GM12873 (cell line): ENCODE measurements at regions not wholly inside any gene's neighbourhood (a gene's known extent, or its start where the extent isn't known, plus 50 kb on each side); places are given as distances from the start of the nearest gene placed in this dataset.

Experiments
- TF ChIP-seq, protein P1 (sequence below): IDR thresholded peaks from 2 replicates; pipeline ENCODE4 v1.5.1; 2012; ENCODE audit warnings: low read depth, mild to moderate bottlenecking, moderate library complexity, low read length, control low read depth; ENCODE audit not compliant: insufficient read depth; ENCODE audit errors: missing control alignments

GRCh38 chr11:15534266-15534665, 419.5 kb downstream of the INSC start:
- TF ChIP-seq, protein P1, sequence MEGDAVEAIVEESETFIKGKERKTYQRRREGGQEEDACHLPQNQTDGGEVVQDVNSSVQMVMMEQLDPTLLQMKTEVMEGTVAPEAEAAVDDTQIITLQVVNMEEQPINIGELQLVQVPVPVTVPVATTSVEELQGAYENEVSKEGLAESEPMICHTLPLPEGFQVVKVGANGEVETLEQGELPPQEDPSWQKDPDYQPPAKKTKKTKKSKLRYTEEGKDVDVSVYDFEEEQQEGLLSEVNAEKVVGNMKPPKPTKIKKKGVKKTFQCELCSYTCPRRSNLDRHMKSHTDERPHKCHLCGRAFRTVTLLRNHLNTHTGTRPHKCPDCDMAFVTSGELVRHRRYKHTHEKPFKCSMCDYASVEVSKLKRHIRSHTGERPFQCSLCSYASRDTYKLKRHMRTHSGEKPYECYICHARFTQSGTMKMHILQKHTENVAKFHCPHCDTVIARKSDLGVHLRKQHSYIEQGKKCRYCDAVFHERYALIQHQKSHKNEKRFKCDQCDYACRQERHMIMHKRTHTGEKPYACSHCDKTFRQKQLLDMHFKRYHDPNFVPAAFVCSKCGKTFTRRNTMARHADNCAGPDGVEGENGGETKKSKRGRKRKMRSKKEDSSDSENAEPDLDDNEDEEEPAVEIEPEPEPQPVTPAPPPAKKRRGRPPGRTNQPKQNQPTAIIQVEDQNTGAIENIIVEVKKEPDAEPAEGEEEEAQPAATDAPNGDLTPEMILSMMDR, result no peak

DNA sequence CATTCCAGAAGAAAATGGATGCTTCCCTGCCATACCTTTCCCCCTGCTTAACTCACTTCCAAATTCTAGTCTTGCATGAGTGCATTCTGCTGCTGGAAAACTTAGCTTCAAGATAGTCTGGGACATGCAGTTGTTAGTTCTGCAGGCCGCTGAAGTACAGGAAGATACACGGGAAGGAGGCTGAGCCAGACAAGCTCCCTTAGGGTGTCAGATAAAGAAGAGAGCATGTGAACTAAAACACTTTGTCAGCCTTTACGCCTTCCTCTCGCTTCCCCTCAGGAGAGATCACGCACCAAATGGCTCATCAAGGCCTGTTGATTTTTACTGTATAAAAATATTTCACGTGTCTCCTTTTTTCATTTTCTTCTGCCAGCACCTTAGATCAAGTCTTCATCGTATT, 420.7 kb downstream of the INSC start:
- TF ChIP-seq, protein P1, result no peak

DNA sequence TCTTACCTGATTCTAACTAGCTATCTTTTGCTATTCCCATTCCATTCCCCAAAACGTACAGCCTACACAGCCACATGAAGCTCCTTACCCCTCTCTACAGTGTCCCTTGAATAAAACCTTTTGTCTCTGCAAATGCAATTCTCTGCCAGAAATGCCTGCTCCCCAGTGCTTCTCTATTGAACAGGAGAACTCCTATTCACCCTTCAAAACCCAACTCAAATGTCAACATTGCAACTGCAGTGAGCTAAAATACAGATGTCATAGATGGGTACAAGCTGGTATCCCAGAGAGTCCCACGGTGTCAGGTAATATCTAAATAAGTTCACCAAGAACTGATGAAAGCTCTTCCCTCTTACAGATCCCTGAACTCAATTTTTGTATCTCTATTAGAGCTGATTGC, 421.7 kb downstream of the INSC start:
- TF ChIP-seq, protein P1, result no peak

GRCh38 chr11:15539645-15540044, 424.9 kb downstream of the INSC start:
- TF ChIP-seq, protein P1, result no peak

DNA sequence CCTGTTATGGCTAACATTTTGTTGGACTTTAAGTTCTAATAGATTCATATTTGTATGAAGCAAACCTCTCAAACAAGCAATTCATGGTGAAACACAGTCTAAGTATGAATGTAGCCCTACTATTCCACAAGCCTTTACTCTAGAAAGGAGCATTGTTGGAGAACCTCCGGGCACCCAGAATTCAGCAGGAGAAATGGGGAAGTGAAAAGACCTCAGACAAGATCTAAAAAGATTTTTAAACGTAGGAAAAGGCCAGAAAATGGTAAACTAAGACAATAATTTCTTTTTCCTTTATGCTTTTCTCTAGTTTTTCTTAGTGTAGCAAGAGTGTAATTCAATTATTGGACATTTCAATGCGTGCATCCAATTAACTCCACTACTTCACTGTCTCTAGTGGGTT, 426.4 kb downstream of the INSC start:
- TF ChIP-seq, protein P1, result no peak

GRCh38 chr11:15544353-15544752, 429.6 kb downstream of the INSC start:
- TF ChIP-seq, protein P1, result no peak

DNA sequence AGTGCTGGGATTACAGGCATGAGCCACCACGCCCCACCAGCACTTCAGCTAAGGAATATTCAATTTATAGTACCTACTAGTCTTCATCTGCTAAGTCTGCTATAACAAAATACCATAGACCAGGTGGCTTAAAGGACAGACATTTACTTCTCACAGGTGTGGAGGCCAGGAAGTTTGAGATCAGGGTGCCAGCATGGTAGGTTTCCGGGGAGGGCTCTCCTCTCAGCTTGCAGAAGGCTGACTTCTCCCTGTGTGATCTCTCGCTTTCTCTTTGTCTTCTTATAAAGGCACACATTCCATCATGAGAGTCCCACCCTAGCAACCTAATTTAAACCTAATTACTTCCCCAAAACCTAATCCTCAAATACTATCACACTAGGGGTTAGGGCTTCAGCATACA, 433.0 kb downstream of the INSC start:
- TF ChIP-seq, protein P1, result no peak
